Hematopoietic multipotent progenitor cell treated with erythropoietin and hydrocortisone succinate and interleukin-3 and kit ligand, for 15 days (in vitro differentiated cells): ENCODE measurements at regions not wholly inside any gene's neighbourhood (a gene's known extent, or its start where the extent isn't known, plus 50 kb on each side); places are given as distances from the start of the nearest gene placed in this dataset.
A peak's percentile ranks its signal among the peaks of the same experiment; 100 is the strongest.

Source experiments
- DNase-seq: peaks from one replicate; pipeline ENCODE4 v3.0.0-alpha.2; 2015; ENCODE audit warnings: low spot score

DNA sequence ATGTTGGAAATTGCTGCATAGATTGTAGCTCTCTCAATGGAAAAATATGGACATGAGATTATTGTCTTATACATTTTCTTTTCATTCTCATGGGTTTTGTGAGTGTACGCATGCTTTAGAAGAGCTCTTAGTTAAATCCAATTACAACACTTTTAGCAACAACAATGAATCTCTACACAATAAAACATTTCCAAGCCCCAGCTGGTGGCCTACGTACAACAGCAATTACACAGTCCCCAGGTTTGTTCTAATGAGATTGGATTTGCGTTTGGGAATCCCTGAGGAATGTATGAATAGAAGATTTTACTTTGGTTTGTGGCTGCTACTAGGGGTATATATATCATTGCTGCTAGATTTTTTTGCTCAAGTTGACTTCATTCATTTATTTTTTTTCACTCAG lies 98.6 kb downstream of the FHDC1 start:
- DNase-seq, result no peak

- no peak for DNase-seq
Measured at GRCh38 chr4:153036931-153037482, 100.9 kb downstream of the FHDC1 start.

GRCh38 chr4:153038623-153039311 lies 102.6 kb downstream of the FHDC1 start:
- DNase-seq, result no peak

- DNase-seq, result no peak
Measured at GRCh38 chr4:153039542-153040185, 103.5 kb downstream of the FHDC1 start.

GRCh38 chr4:153040677-153041076 lies 104.6 kb downstream of the FHDC1 start:
- DNase-seq, result no peak

DNA sequence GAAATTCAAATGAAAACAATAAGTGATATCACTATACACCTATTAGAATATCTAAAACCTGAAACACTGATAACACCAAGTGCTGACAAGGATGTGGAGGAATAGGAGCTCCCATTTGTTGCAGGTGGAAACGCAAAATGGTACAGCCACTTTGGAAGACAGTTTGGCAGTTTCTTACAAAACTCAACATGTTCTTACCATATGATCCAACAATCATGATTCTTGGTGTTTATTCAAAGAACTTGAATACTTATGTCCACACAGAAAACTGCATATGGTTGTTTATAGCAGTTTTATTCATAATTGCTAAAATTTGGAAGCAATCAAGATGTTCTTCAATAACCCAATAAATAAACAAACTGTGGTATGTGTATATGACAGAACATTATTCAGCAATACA lies 107.9 kb downstream of the FHDC1 start:
- no peak for DNase-seq

- DNase-seq, result no peak
Measured at GRCh38 chr4:153045111-153045982, 109.2 kb downstream of the FHDC1 start.

DNA sequence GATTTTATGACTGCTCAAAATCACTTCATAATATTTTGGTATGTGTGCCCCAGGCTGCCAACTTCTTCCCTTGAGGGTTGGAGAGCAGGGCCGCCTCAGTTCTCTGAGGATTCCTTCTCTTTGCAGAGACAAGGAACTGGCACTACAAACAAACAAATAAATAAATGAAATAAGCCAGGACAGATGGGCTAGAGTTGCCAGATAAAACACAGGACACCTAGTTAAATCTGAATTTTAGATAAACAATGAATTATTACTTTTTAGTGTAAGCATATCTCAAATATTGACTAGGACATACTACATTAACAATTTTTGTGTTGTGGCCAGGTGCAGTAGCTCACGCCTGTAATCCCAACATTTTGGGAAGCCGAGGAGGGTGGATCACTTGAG lies 122.5 kb downstream of the FHDC1 start:
- DNase-seq, result no peak

DNA sequence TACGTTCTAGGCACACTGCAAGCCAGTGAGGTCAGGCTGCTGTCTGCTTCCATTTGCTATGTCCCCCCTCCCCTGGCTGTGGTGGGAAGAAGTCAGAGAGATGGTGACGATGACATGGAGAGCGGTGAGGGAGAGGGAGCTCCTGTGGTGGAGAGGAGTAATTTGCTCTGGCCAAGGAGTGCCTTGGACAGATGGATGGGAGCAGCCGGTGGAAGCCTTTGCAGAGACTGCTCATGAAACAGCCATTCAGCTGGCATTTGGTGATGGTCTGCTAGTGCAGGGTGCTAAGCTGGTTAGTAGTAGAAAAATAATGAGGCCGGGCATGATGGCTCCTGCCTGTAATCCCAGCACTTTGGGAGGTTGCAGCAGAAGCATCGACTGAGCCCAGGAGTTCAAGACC lies 124.1 kb downstream of the FHDC1 start:
- no peak for DNase-seq

DNA sequence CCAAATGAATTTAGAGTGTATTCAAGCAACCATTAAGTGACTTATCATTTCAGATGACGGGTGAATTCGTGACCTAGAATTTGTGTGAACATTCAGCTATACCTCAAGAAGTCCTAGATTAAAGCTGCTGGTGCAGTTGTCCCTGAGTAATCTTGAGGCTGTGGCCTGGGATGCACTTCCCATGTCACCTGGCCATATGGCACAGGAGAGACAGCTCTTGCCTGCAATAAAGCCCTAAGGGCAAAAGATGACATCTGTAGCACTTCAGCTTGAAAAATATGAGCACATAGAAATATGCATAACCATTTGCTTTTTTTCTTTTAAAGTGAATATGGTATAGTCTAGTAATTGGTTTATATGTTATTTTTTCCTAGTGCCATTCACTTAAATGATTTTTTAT lies 125.8 kb downstream of the FHDC1 start:
- DNase-seq, result no peak

GRCh38 chr4:153062652-153063168 lies 126.6 kb downstream of the FHDC1 start:
- DNase-seq, result no peak

- no peak for DNase-seq
Measured at GRCh38 chr4:153063490-153063889, 127.4 kb downstream of the FHDC1 start.

- DNase-seq, result no peak
Measured at GRCh38 chr4:153064571-153064970, 128.4 kb downstream of the FHDC1 start.

DNA sequence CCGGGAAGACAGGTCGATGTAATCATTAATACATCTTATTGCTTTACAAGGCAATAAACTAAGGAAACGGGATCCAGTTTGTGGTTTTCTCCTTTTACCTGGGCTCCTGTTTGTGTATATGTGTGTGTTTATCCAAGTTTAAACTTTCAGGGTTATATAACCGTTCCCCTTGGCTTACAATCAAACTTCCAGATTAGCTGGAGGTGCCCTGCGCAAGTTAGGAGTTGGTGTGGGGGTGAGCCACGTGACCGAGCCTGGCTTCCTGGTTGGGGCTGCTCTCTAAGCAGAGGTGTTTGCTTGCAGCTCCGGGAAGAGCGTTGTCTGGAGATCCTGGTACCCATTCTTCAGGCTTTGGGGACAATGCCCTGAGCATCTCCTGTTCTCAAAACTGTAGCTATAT lies 129.2 kb downstream of the FHDC1 start:
- no peak for DNase-seq

DNA sequence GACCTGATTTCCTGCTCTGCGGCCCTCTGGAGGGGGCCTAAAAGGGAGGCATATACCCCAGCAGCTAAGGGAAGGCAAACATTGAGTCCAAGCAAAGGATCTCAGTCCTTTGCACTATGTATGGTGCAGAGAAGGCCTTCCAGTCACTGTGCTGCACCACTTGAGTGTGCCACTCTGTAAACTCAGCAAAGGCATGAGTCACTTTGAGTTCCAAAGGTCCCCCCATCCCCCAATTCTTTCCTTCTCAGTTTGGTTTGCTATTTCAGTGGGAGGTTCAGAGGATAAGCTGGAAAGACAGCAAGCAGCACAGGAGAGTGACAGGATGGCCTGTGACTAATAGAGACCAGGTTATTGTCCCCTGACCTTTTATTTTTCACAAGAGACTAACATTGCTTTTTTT lies 131.3 kb downstream of the FHDC1 start:
- no peak for DNase-seq

DNA sequence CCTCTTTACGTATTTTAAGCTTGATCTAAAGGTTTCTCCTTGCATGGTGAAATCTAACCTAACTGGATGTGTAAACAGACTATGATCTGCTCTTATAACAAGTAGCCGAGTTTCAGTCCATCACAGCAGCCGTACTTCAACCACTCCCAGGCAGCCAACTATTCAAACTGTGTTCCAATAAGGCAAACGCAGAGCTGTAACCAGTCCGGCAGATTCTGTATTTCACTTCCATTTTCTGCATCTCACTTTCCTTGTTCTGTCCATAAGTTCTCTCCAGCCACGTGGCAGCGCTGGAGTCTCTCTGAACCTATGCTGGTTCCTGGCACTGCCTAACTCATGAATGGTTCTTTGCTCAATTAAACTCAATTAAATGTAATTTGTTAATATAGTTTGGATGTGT lies 132.6 kb downstream of the FHDC1 start:
- DNase-seq, result no peak

GRCh38 chr4:153071958-153072598 lies 132.2 kb upstream of the TRIM2 start:
- no peak for DNase-seq

DNA sequence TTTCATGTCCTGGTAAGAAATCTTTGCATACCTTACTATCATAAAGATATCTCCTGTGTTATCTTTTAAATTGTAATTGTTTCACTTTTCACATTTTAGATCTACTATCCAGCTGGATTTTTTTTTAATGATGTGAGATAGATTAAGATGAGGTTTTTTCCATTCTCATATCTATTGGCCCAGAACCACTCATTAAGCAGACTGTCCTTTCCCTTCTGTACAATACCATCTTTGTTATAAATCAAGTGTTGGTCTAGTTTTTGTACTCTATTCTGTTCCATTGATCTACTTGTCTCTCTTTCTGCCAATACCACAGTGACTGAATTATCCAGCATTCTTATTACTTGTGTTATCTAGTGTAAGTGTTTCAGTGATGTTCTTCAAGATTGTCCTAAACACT lies 131.6 kb upstream of the TRIM2 start:
- DNase-seq, result no peak

DNA sequence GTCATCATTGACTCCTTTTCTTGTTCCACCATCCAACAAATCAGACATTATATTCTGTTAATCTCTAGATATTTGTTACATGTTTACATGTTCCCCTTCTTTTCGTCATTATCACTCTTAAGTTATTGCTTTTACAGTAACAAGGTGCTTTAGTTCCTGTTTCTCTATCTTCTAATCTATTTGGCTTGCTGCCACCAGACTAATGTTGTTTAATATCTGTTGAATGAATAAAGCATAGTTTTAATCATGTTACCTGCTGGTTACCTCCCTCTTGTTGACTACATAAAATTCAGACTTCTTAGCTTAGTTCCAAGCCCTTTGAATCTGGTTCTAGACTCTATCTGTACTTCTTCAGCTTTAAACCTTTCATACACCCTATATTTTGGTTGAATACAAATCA lies 129.8 kb upstream of the TRIM2 start:
- DNase-seq, result peak; percentile 16

DNA sequence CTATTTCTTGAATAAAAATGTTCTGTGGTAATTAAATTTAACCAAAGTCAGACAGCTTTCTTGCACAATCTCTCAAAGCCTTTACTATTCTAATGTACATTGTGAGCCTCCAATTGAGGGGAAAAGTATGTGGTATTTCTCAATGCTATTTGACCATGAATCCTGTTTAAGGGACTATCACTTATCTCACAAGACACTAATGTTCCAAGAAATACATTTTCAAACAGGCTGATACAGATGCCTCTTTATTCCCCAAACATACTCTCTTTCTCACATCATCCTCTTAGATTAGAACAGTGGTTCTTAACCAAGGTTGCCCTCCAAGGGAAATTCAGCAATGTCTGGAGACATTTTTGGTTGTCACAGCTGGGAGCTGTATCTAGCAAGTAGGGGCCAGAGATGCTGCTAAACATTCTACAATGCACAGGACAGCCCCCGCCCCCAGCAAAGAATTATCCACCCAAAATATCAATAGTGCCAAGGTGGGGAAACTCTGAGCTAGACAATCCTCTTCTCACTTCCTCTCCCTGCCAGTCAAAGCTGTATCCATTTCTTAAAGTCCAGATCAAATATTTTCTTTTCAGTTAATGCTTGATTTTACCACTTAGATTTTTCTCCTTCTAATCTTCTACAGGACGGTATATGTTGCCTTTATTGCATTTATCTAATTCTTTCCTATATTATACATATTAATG lies 129.2 kb upstream of the TRIM2 start:
- no peak for DNase-seq

DNA sequence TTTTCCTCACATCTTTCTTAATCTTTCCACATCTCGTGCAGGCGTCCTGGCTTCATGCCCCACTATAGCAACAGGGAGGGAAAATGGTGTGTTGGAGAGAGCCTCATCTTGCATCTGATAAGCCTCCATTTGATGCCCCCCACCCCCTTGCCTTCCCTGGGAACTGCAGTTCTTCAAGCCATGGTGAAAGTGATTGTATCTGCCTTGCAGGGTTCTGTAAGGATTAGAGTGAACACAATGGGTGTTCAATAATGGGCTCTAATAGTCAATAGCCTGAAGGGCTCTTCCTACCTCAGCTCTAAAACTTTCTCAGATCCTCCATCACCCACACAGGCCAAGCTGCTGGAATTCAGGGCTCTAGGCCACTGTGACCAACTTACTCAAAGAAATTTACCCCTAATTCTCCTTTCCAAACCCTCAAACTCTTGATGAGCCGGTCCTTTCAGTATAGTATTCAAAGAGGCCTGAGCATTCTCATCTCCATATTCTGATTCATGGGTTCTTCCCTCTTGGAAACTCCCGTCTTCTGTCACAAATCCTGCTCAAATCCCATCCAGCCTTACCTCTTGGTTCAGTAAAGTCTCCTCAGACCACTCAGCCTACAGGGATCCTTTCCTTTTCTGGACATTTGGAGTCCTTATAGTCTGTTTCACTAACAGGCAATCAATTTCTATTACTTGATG lies 128.3 kb upstream of the TRIM2 start:
- DNase-seq, result no peak
